Smooth muscle cell (in vitro differentiated cells): ENCODE measurements at regions not wholly inside any gene's neighbourhood (a gene's known extent, or its start where the extent isn't known, plus 50 kb on each side); places are given as distances from the start of the nearest gene placed in this dataset.

ENCODE experiments used
- DNase-seq: peaks from one replicate; lab custom pipeline; 2025; ENCODE audit not compliant: unreplicated experiment; lab: John Stamatoyannopoulos, UW
- H2AFZ ChIP-seq: fragments of 200-600 bp; sonication (generic); 2 replicates; pipeline ENCODE4 v1.6.0; 2016; ENCODE audit warnings: antibody characterized with exemption, low read depth, mild to moderate bottlenecking
- H3F3A ChIP-seq: fragments of 200-600 bp; sonication (generic); 2 replicates; pipeline ENCODE4 v1.6.0; 2017; ENCODE audit warnings: antibody characterized with exemption, low read depth
- H3K27ac ChIP-seq: fragments of 200-600 bp; sonication (generic); 2 replicates; pipeline ENCODE4 v1.5.1; 2016; ENCODE audit warnings: low read depth, mild to moderate bottlenecking
- H3K27me3 ChIP-seq: fragments of 200-600 bp; sonication (generic); 2 replicates; pipeline ENCODE4 v1.6.1; 2016; ENCODE audit warnings: low read depth, mild to moderate bottlenecking
- H3K36me3 ChIP-seq: fragments of 200-600 bp; sonication (generic); 2 replicates; pipeline ENCODE4 v1.5.1; 2016; ENCODE audit warnings: low read depth
- H3K4me1 ChIP-seq: fragments of 200-600 bp; sonication (generic); 2 replicates; pipeline ENCODE4 v1.5.1; 2016; ENCODE audit warnings: low read depth
- H3K4me2 ChIP-seq: fragments of 200-600 bp; sonication (generic); 2 replicates; pipeline ENCODE4 v1.6.0; 2016; ENCODE audit warnings: mild to moderate bottlenecking
- H3K4me3 ChIP-seq: fragments of 200-600 bp; sonication (generic); 2 replicates; pipeline ENCODE4 v1.5.1; 2016; ENCODE audit warnings: mild to moderate bottlenecking
- H3K79me2 ChIP-seq: fragments of 200-600 bp; sonication (generic); 2 replicates; pipeline ENCODE4 v1.6.0; 2016; ENCODE audit warnings: low read depth, mild to moderate bottlenecking
- H3K9ac ChIP-seq: fragments of 200-600 bp; sonication (generic); 2 replicates; pipeline ENCODE4 v1.6.0; 2016; ENCODE audit warnings: low read depth
- H3K9me3 ChIP-seq: fragments of 200-600 bp; sonication (generic); replicated peaks from 2 replicates; pipeline ENCODE4 v1.5.1; 2016; ENCODE audit warnings: low read depth
- H4K20me1 ChIP-seq: fragments of 200-600 bp; sonication (generic); 2 replicates; pipeline ENCODE4 v1.6.0; 2016; ENCODE audit warnings: low read depth
- WGBS: methylation state at CpG from one replicate; pipeline ENCODE4 v1.1.7; 2016; ENCODE audit warnings: low lambda C conversion rate; 5-methylcytosine and 5-hydroxymethylcytosine counted together
- TF ChIP-seq, protein P1 (sequence below): fragments of 200-600 bp; sonication (generic); IDR thresholded peaks from 2 replicates; pipeline ENCODE4 v1.5.1; 2017; ENCODE audit warnings: borderline replicate concordance, mild to moderate bottlenecking, antibody characterized with exemption; ENCODE audit not compliant: insufficient read depth, poor library complexity, severe bottlenecking

DNA sequence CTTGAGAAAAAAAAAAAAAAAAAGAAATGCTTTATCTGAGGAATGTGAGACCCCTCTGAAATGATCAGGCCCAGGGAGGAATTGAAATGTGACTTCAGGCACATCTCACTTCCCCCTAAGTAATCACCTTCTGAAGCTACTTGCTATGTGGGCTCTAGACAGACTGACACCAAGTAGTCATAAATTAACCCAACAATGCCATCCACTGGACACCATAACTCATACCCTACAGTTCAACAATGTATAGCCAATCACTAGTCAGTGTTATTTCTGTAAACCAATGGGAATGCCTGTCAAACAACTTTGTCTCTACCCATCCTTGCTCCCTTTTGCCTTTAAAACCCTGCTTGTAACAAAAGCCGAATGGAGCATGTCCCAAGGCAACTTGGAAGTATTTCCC is 182.7 kb upstream of the TMPO start:
- 90% methylated on average over 1 of the region's 1 CpG for WGBS
- no peak for DNase-seq
- no peak overlapping the region for H2AFZ ChIP-seq
- H3K4me2 ChIP-seq, result no peak overlapping the region
- no peaks in the 10 kb centered on the region for H4K20me1 ChIP-seq
- H3K4me3 ChIP-seq, result no peak overlapping the region
- TF ChIP-seq, protein P1, sequence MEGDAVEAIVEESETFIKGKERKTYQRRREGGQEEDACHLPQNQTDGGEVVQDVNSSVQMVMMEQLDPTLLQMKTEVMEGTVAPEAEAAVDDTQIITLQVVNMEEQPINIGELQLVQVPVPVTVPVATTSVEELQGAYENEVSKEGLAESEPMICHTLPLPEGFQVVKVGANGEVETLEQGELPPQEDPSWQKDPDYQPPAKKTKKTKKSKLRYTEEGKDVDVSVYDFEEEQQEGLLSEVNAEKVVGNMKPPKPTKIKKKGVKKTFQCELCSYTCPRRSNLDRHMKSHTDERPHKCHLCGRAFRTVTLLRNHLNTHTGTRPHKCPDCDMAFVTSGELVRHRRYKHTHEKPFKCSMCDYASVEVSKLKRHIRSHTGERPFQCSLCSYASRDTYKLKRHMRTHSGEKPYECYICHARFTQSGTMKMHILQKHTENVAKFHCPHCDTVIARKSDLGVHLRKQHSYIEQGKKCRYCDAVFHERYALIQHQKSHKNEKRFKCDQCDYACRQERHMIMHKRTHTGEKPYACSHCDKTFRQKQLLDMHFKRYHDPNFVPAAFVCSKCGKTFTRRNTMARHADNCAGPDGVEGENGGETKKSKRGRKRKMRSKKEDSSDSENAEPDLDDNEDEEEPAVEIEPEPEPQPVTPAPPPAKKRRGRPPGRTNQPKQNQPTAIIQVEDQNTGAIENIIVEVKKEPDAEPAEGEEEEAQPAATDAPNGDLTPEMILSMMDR, result no peak
- no peaks in the 10 kb centered on the region for H3K27me3 ChIP-seq
- no peaks in the 10 kb centered on the region for H3F3A ChIP-seq
- no peaks in the 10 kb centered on the region for H3K4me1 ChIP-seq
- H3K9me3 ChIP-seq, result no peaks in the 10 kb centered on the region
- no peak overlapping the region for H3K27ac ChIP-seq
- no peaks in the 10 kb centered on the region for H3K79me2 ChIP-seq
- H3K9ac ChIP-seq, result no peak overlapping the region
- H3K36me3 ChIP-seq, result no peaks in the 10 kb centered on the region

DNA sequence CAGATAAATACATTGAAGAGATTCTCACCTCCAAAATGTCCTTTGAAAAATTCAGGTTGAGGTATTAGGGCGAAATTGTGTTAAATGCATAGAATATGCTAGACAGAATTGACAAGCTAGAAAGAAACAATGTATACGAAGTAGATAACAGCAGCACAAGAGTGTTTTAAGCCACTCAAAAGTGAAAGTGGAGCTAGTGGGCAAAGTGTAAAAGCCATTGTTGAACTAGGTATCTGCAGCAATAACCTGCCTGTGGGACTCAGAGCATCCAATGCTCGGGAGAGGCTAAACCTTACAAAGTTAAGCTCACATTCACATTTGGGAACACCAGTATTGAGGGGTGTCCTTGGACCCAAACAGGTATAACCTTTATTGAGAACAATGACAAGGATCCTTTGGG is 180.6 kb upstream of the TMPO start:
- Histone ChIP-seq H3K36me3 (no peaks in the 10 kb centered on the region), H3K79me2 (no peaks in the 10 kb centered on the region), H2AFZ (no peak overlapping the region), H3K9me3 (no peaks in the 10 kb centered on the region), H3K9ac (no peak overlapping the region), H3K27ac (no peak overlapping the region), H3K27me3 (no peaks in the 10 kb centered on the region), H4K20me1 (no peaks in the 10 kb centered on the region), H3K4me3 (no peak overlapping the region), H3F3A (no peaks in the 10 kb centered on the region), H3K4me1 (no peaks in the 10 kb centered on the region), H3K4me2 (no peak overlapping the region)
- 91% methylated on average over 3 of the region's 3 CpGs for WGBS
- TF ChIP-seq, protein P1, result no peak
- no peak for DNase-seq

DNA sequence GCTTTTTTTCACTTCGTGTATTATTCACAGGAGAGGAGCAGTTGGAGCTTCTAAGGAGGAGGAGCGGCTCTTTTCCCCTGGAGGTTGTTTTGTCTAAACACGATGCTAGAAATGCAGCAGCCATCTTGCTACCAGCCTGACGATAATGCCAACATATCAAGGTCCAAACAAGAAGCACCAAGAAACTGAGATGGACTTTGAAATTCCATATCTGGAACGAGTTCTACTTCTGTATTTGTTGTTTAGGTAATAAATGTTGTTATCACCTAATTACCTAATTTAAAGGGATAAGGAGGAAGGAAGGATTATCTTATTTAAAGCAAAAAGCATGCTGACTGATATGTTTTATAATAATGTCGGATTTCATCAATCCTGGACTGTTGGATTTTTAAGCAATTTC is 174.4 kb upstream of the TMPO start:
- Histone ChIP-seq H3K9me3 (no peaks in the 10 kb centered on the region), H4K20me1 (no peaks in the 10 kb centered on the region), H2AFZ (no peak overlapping the region), H3K9ac (no peak overlapping the region), H3K4me2 (no peak overlapping the region), H3K36me3 (no peaks in the 10 kb centered on the region), H3F3A (no peaks in the 10 kb centered on the region), H3K4me1 (no peaks in the 10 kb centered on the region), H3K27me3 (no peaks in the 10 kb centered on the region), H3K27ac (no peak overlapping the region), H3K4me3 (no peak overlapping the region), H3K79me2 (no peaks in the 10 kb centered on the region)
- DNase-seq, result no peak
- 85% methylated on average over 6 of the region's 6 CpGs for WGBS
- TF ChIP-seq, protein P1, result no peak

DNA sequence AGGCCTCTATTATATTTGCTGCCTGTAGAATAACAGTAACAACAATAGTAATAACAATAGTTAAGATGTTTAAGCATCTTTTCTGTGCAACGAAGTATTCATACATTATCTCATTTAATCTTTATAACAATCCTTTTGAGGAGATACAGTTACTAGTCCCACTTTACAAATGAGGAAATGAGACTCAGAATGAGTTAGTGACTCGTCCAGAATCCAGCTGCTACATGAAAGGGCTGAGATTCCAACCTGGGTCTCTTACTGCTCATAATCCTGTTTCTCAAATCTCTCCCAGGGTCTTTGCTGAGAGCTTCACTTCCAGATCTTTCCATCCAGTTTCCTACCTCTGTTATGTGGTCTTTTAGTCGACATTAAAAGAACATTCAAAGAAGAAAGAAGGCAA is 173.7 kb upstream of the TMPO start:
- H3K4me2 ChIP-seq, result no peak overlapping the region
- 70% methylated on average over 3 of the region's 3 CpGs for WGBS
- no peaks in the 10 kb centered on the region for H3K27me3 ChIP-seq
- no peaks in the 10 kb centered on the region for H3F3A ChIP-seq
- H3K9ac ChIP-seq, result no peak overlapping the region
- DNase-seq, result no peak
- TF ChIP-seq, protein P1, result no peak
- no peaks in the 10 kb centered on the region for H4K20me1 ChIP-seq
- peak overlapping the region; percentile 20 for H2AFZ ChIP-seq
- no peaks in the 10 kb centered on the region for H3K79me2 ChIP-seq
- H3K9me3 ChIP-seq, result no peaks in the 10 kb centered on the region
- no peak overlapping the region for H3K27ac ChIP-seq
- H3K36me3 ChIP-seq, result no peaks in the 10 kb centered on the region
- no peak overlapping the region for H3K4me3 ChIP-seq
- H3K4me1 ChIP-seq, result no peaks in the 10 kb centered on the region
